ENCODE measurements at regions not wholly inside any gene's neighbourhood (a gene's known extent, or its start where the extent isn't known, plus 50 kb on each side); places are given as distances from the start of the nearest gene placed in this dataset.
"Not testable (repeated sequence)": the region's sequence is repeated elsewhere in the genome, so short reads cannot be mapped to it uniquely, and the experiment has no call there.

GRCh38 chr12:31797230-31797872 lies 68.5 kb upstream of the AMN1 start:
- Histone ChIP-seq H3K9ac (ENCODE audit: low read length) (no peak overlapping the region), H3K79me2 (ENCODE audit: insufficient read depth, low read length) (no peaks in the 10 kb centered on the region), H3K27me3 (ENCODE audit: low read length) (no peaks in the 10 kb centered on the region), H3K4me2 (ENCODE audit: low read depth, low read length, poor library complexity, severe bottlenecking) (no peak overlapping the region), H2AFZ (ENCODE audit: low read depth, low read length, severe bottlenecking) (no peak overlapping the region), H4K20me1 (ENCODE audit: low read depth, low read length) (no peaks in the 10 kb centered on the region), H3K9me3 (ENCODE audit: insufficient read depth, low read length) (no peaks in the 10 kb centered on the region), H3F3A (ENCODE audit: insufficient read depth) (no peaks in the 10 kb centered on the region), H3K36me3 (ENCODE audit: low read length) (no peaks in the 10 kb centered on the region), H3K4me3 (ENCODE audit: insufficient read depth, low read length, poor library complexity, severe bottlenecking) (no peak overlapping the region), H3K27ac (ENCODE audit: low read depth, low read length) (no peak overlapping the region), H3K9me2 (replicated peaks; ENCODE audit: insufficient read depth, low read length) (no peaks in the 10 kb centered on the region)
- TF ChIP-seq, protein P1, sequence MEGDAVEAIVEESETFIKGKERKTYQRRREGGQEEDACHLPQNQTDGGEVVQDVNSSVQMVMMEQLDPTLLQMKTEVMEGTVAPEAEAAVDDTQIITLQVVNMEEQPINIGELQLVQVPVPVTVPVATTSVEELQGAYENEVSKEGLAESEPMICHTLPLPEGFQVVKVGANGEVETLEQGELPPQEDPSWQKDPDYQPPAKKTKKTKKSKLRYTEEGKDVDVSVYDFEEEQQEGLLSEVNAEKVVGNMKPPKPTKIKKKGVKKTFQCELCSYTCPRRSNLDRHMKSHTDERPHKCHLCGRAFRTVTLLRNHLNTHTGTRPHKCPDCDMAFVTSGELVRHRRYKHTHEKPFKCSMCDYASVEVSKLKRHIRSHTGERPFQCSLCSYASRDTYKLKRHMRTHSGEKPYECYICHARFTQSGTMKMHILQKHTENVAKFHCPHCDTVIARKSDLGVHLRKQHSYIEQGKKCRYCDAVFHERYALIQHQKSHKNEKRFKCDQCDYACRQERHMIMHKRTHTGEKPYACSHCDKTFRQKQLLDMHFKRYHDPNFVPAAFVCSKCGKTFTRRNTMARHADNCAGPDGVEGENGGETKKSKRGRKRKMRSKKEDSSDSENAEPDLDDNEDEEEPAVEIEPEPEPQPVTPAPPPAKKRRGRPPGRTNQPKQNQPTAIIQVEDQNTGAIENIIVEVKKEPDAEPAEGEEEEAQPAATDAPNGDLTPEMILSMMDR (IDR thresholded peaks at IDR 0.05; ENCODE audit: insufficient read depth, low read length, poor library complexity, severe bottlenecking): no peak
- no peak for TF ChIP-seq EZH2phosphoT487 (conservative IDR thresholded peaks at IDR 0.05; ENCODE audit: low read length)

- Histone ChIP-seq H3K36me3 (ENCODE audit: low read length) (no peaks in the 10 kb centered on the region), H3K27me3 (ENCODE audit: low read length) (no peaks in the 10 kb centered on the region), H3K4me2 (ENCODE audit: low read depth, low read length, poor library complexity, severe bottlenecking) (no peak overlapping the region), H3K27ac (ENCODE audit: low read depth, low read length) (no peak overlapping the region), H3F3A (ENCODE audit: insufficient read depth) (no peaks in the 10 kb centered on the region), H3K9me3 (ENCODE audit: insufficient read depth, low read length) (no peaks in the 10 kb centered on the region), H3K4me3 (ENCODE audit: insufficient read depth, low read length, poor library complexity, severe bottlenecking) (no peak overlapping the region), H3K9ac (ENCODE audit: low read length) (no peak overlapping the region), H3K79me2 (ENCODE audit: insufficient read depth, low read length) (no peaks in the 10 kb centered on the region), H2AFZ (ENCODE audit: low read depth, low read length, severe bottlenecking) (no peak overlapping the region), H3K9me2 (replicated peaks; ENCODE audit: insufficient read depth, low read length) (no peaks in the 10 kb centered on the region), H4K20me1 (ENCODE audit: low read depth, low read length) (no peaks in the 10 kb centered on the region)
- no peak for TF ChIP-seq EZH2phosphoT487 (conservative IDR thresholded peaks at IDR 0.05; ENCODE audit: low read length)
- TF ChIP-seq, protein P1 (IDR thresholded peaks at IDR 0.05; ENCODE audit: insufficient read depth, low read length, poor library complexity, severe bottlenecking): no peak
These were observed 67.6 kb upstream of the AMN1 start for GRCh38 chr12:31796270-31796951.

DNA sequence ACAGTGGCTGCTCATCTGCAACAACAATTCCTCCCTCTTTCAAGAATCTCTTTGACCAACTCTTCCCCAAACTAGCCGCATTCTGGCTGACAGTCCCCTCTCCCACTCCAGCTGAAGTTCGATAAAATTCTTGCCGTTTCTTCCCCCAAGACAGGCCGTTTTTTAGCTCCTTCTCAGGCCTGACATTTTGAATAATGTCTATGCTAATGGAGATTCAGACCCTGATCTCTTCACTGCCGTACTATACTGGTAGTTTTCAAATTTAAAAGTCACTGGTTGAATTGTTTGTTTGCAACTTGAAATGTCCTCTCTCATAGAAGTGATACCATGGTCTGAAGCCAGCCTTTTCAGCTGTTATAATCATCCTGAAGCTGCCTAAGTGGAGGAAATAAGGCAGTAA lies 65.9 kb upstream of the AMN1 start:
- no peaks in the 10 kb centered on the region for H4K20me1 ChIP-seq (ENCODE audit: low read depth, low read length)
- H3K36me3 ChIP-seq (ENCODE audit: low read length): no peaks in the 10 kb centered on the region
- no peaks in the 10 kb centered on the region for H3K9me3 ChIP-seq (ENCODE audit: insufficient read depth, low read length)
- no peak overlapping the region for H3K4me2 ChIP-seq (ENCODE audit: low read depth, low read length, poor library complexity, severe bottlenecking)
- H3K27ac ChIP-seq (ENCODE audit: low read depth, low read length): no peak overlapping the region
- H3F3A ChIP-seq (ENCODE audit: insufficient read depth): no peaks in the 10 kb centered on the region
- H3K27me3 ChIP-seq (ENCODE audit: low read length): no peaks in the 10 kb centered on the region
- H3K9me2 ChIP-seq (replicated peaks; ENCODE audit: insufficient read depth, low read length): no peaks in the 10 kb centered on the region
- H3K79me2 ChIP-seq (ENCODE audit: insufficient read depth, low read length): no peaks in the 10 kb centered on the region
- no peak overlapping the region for H3K9ac ChIP-seq (ENCODE audit: low read length)
- H3K4me3 ChIP-seq (ENCODE audit: insufficient read depth, low read length, poor library complexity, severe bottlenecking): no peak overlapping the region
- H2AFZ ChIP-seq (ENCODE audit: low read depth, low read length, severe bottlenecking): no peak overlapping the region
- TF ChIP-seq, protein P1 (IDR thresholded peaks at IDR 0.05; ENCODE audit: insufficient read depth, low read length, poor library complexity, severe bottlenecking): no peak
- TF ChIP-seq EZH2phosphoT487 (conservative IDR thresholded peaks at IDR 0.05; ENCODE audit: low read length): no peak

GRCh38 chr12:31791265-31791664 lies 62.4 kb upstream of the AMN1 start:
- not testable (repeated sequence) for H3K9me3 ChIP-seq (ENCODE audit: insufficient read depth, low read length); H3K9me2 ChIP-seq (replicated peaks; ENCODE audit: insufficient read depth, low read length); H3F3A ChIP-seq (ENCODE audit: insufficient read depth); H3K9ac ChIP-seq (ENCODE audit: low read length); H3K36me3 ChIP-seq (ENCODE audit: low read length); H3K4me3 ChIP-seq (ENCODE audit: insufficient read depth, low read length, poor library complexity, severe bottlenecking); H3K4me2 ChIP-seq (ENCODE audit: low read depth, low read length, poor library complexity, severe bottlenecking); H3K27me3 ChIP-seq (ENCODE audit: low read length); H3K79me2 ChIP-seq (ENCODE audit: insufficient read depth, low read length); H4K20me1 ChIP-seq (ENCODE audit: low read depth, low read length); H2AFZ ChIP-seq (ENCODE audit: low read depth, low read length, severe bottlenecking); H3K27ac ChIP-seq (ENCODE audit: low read depth, low read length)
